Esophagus squamous epithelium (tissue), 5 donors: ENCODE measurements at regions not wholly inside any gene's neighbourhood (a gene's known extent, or its start where the extent isn't known, plus 50 kb on each side); places are given as distances from the start of the nearest gene placed in this dataset.

Experiments
- DNase-seq: peaks from one replicate; lab custom pipeline; 2025; lab: John Stamatoyannopoulos, UW
- H3K27ac ChIP-seq, 4 donors: fragments of 200-600 bp; sonication (generic); one replicate each; pipeline ENCODE4 v1.5.1; 2016 to 2019; ENCODE audit warnings: mild to moderate bottlenecking in 1 of 4
- H3K27me3 ChIP-seq, 4 donors: fragments of 200-600 bp; sonication (generic); 1 replicate in 3 of 4; 2 replicates in 1 of 4; pipeline versions ENCODE4 v1.5.1 to v1.6.0; 2017 to 2021; ENCODE audit warnings: antibody characterized with exemption in 1 of 4
- H3K36me3 ChIP-seq, 3 donors: fragments of 200-600 bp; sonication (generic); one replicate each; pipeline ENCODE4 v1.5.1; 2016 to 2019
- H3K4me1 ChIP-seq, 3 donors: fragments of 200-600 bp; sonication (generic); one replicate each; pipeline ENCODE4 v1.5.1; 2017 to 2019
- H3K4me3 ChIP-seq, 4 donors: fragments of 200-600 bp; sonication (generic); 1 replicate in 3 of 4; 2 replicates in 1 of 4; pipeline ENCODE4 v1.5.1; 2016 to 2019; ENCODE audit warnings: mild to moderate bottlenecking in 2 of 4, moderate library complexity in 1 of 4
- H3K9me3 ChIP-seq, 3 donors: fragments of 200-600 bp; sonication (generic); one replicate each; pipeline ENCODE4 v1.5.1; 2016 to 2019
- POLR2A ChIP-seq, 4 donors: fragments of 450-650 bp; IDR thresholded peaks; one replicate each; pipeline ENCODE4 v1.6.1; 2017; ENCODE audit warnings: antibody characterized with exemption in 4 of 4, mild to moderate bottlenecking in 4 of 4, moderate library complexity in 3 of 4
- WGBS, 2 donors: methylation state at CpG; one replicate each; pipeline ENCODE4 v1.1.5; 2018; 5-methylcytosine and 5-hydroxymethylcytosine counted together
- intact Hi-C: fragments of 100-400 bp; cut with DNase I; formaldehyde crosslinking; loops from one replicate; pipeline ENCODE4 v1.15.0; 2022
- TF ChIP-seq, protein P1 (sequence below), 6 experiments: fragments of 450-650 bp in 4 of 6; fragments of 200-600 bp in 2 of 6; sonication (generic) in 2 of 6; IDR thresholded peaks; one replicate each; pipeline ENCODE4 v1.5.1; 2016 to 2019; ENCODE audit warnings: antibody characterized with exemption in 6 of 6, mild to moderate bottlenecking in 4 of 6, moderate library complexity in 4 of 6
- donor health status: DM: yes; HTN: yes; CAD: no.

DNA sequence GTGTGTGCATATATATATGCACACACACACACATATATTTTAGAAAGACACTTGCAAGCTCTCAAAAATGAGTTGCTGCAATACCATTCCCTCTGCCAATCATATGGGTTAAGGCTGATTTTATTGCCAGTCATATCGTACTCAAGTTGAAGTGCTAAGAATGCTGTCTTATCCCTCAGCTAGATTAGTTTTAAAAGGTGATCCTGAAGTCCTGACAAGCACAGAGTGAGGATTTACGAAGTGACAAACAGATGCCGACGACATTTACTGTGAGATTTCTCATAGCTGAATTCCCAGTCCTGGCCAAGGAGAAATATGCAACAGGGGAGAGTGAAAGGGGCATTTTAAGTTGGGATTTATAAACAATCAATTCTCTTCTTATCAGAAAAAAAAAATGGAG is 126.2 kb upstream of the RBFOX1 start:
- intact Hi-C loops: no loop called here
- WGBS, 2 donors: 50 to 71% methylated on average over 4 of the region's 4 CpGs
- H3K36me3 ChIP-seq: no peaks in the 10 kb centered on the region

DNA sequence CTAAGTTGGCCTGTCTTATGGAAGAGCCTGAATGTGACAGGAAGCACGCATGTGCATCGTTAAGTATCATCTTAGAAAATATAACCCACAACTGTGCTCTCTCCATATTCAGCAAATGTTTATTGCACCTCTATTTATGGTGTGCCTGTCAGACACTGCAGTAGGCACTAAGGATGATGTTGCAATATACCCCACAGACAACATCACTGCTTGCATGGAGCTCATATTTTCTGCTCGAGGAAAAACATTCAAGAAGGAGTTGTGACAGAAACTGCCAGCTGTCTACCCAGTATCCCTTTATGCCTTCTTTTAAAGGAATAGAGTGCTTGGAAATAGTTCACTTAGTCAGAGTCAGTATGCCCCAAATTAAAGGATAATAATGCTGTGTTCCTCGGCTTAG is 132.3 kb upstream of the RBFOX1 start:
- no peak overlapping the region for H3K4me3 ChIP-seq
- H3K4me1 ChIP-seq: no peaks in the 10 kb centered on the region
- 62 to 75% methylated on average over 4 of the region's 4 CpGs for WGBS, 2 donors
- intact Hi-C loops: no loop called here
- H3K27me3 ChIP-seq: no peaks in the 10 kb centered on the region
- TF ChIP-seq POLR2A (IDR thresholded peaks at IDR 0.05): no peak
- TF ChIP-seq, protein P1, sequence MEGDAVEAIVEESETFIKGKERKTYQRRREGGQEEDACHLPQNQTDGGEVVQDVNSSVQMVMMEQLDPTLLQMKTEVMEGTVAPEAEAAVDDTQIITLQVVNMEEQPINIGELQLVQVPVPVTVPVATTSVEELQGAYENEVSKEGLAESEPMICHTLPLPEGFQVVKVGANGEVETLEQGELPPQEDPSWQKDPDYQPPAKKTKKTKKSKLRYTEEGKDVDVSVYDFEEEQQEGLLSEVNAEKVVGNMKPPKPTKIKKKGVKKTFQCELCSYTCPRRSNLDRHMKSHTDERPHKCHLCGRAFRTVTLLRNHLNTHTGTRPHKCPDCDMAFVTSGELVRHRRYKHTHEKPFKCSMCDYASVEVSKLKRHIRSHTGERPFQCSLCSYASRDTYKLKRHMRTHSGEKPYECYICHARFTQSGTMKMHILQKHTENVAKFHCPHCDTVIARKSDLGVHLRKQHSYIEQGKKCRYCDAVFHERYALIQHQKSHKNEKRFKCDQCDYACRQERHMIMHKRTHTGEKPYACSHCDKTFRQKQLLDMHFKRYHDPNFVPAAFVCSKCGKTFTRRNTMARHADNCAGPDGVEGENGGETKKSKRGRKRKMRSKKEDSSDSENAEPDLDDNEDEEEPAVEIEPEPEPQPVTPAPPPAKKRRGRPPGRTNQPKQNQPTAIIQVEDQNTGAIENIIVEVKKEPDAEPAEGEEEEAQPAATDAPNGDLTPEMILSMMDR (IDR thresholded peaks at IDR 0.05): no peak
- H3K9me3 ChIP-seq: no peaks in the 10 kb centered on the region
- DNase-seq: no peak
- no peaks in the 10 kb centered on the region for H3K36me3 ChIP-seq
- no peak overlapping the region for H3K27ac ChIP-seq

More for the DNA sequence above, 126.2 kb upstream of the RBFOX1 start:
- Histone ChIP-seq H3K4me1 (no peaks in the 10 kb centered on the region), H3K27me3 (no peaks in the 10 kb centered on the region), H3K4me3 (no peak overlapping the region), H3K27ac (no peak overlapping the region), H3K9me3 (no peaks in the 10 kb centered on the region)
- DNase-seq: no peak
- TF ChIP-seq POLR2A (IDR thresholded peaks at IDR 0.05): no peak
- TF ChIP-seq, protein P1 (IDR thresholded peaks at IDR 0.05): no peak

DNA sequence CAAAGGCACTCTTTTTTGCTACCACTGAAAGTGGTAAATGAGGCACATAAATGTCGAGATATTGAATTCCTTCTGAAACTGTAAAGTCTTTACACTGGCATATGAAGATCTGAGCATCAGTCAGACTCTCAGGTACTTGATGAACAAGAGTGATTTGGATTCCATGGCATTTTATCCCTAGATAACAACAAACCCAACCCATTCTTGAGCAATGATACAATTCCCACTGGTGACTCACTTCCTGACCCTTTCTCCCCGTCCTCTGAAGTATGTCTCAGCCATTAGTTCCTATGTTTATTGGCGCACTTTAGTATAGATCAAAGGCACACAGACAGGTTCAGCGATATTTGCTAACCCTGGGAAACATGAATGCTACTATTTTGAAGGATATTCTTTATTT is 147.0 kb upstream of the RBFOX1 start:
- intact Hi-C loops: no loop called here
- DNase-seq: no peak
- no peak overlapping the region for H3K4me3 ChIP-seq
- TF ChIP-seq POLR2A (IDR thresholded peaks at IDR 0.05): no peak
- TF ChIP-seq, protein P1 (IDR thresholded peaks at IDR 0.05): no peak
- no peaks in the 10 kb centered on the region for H3K36me3 ChIP-seq
- 27 to 47% methylated on average over 4 of the region's 4 CpGs for WGBS, 2 donors
- no peaks in the 10 kb centered on the region for H3K9me3 ChIP-seq
- no peak overlapping the region for H3K27ac ChIP-seq
- no peaks in the 10 kb centered on the region for H3K4me1 ChIP-seq
- no peaks in the 10 kb centered on the region for H3K27me3 ChIP-seq

DNA sequence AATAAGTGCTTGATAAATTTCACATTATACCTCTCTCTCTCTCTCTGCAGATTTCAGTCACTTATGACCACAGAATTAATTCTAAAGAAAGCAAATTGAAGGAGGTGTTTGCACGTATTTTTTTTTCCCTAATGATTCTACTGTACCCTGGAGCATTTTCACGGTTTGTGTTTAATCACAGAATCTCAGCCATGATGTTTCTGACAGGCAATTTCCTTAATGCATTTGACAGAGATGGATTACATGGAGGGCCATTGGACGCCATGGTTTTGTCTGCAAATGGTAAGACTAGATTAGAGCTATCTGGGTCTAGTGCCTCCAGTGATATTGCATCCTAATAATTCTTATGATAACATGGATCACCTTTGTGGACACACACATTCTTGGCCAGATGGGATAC is 147.5 kb upstream of the RBFOX1 start:
- DNase-seq: no peak
- Histone ChIP-seq H3K4me1 (no peaks in the 10 kb centered on the region), H3K27ac (no peak overlapping the region), H3K27me3 (no peaks in the 10 kb centered on the region), H3K4me3 (no peak overlapping the region), H3K9me3 (no peaks in the 10 kb centered on the region), H3K36me3 (no peaks in the 10 kb centered on the region)
- TF ChIP-seq, protein P1 (IDR thresholded peaks at IDR 0.05): no peak
- TF ChIP-seq POLR2A (IDR thresholded peaks at IDR 0.05): no peak
- intact Hi-C loops: no loop called here
- 52 to 56% methylated on average over 3 of the region's 3 CpGs for WGBS, 2 donors

DNA sequence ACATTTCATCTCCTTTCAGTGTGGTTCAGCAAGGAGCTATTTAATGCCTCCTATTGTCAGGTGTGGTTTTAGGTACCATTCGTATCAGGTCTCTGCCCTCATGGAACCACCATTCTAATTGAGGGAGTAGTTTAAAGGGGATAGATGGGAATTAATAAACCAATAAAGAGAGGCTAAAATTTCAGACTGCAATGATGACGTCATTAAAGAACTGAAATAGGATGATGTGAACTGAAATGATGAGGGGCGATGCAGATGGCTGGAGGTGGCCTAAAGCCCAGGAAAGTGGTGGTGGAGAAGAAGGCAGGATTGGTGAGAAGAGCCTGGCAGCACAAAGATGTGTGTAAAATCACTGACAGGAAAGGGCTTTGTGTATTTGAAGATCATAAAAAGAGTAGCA is 148.9 kb upstream of the RBFOX1 start:
- intact Hi-C loops: no loop called here
- H3K36me3 ChIP-seq: no peaks in the 10 kb centered on the region
- H3K27me3 ChIP-seq: no peaks in the 10 kb centered on the region
- no peak overlapping the region for H3K27ac ChIP-seq
- no peaks in the 10 kb centered on the region for H3K9me3 ChIP-seq
- no peak for DNase-seq
- 68 to 78% methylated on average over 3 of the region's 3 CpGs for WGBS, 2 donors
- H3K4me3 ChIP-seq: no peak overlapping the region
- no peaks in the 10 kb centered on the region for H3K4me1 ChIP-seq
- TF ChIP-seq POLR2A (IDR thresholded peaks at IDR 0.05): no peak
- TF ChIP-seq, protein P1 (IDR thresholded peaks at IDR 0.05): no peak
